Smooth muscle cell (in vitro differentiated cells): ENCODE measurements at regions not wholly inside any gene's neighbourhood (a gene's known extent, or its start where the extent isn't known, plus 50 kb on each side); places are given as distances from the start of the nearest gene placed in this dataset.

Source experiments
- DNase-seq: peaks from one replicate; lab custom pipeline; 2025; ENCODE audit not compliant: unreplicated experiment; lab: John Stamatoyannopoulos, UW
- H2AFZ ChIP-seq: fragments of 200-600 bp; sonication (generic); 2 replicates; pipeline ENCODE4 v1.6.0; 2016; ENCODE audit warnings: antibody characterized with exemption, low read depth, mild to moderate bottlenecking
- H3F3A ChIP-seq: fragments of 200-600 bp; sonication (generic); 2 replicates; pipeline ENCODE4 v1.6.0; 2017; ENCODE audit warnings: antibody characterized with exemption, low read depth
- H3K27ac ChIP-seq: fragments of 200-600 bp; sonication (generic); 2 replicates; pipeline ENCODE4 v1.5.1; 2016; ENCODE audit warnings: low read depth, mild to moderate bottlenecking
- H3K27me3 ChIP-seq: fragments of 200-600 bp; sonication (generic); 2 replicates; pipeline ENCODE4 v1.6.1; 2016; ENCODE audit warnings: low read depth, mild to moderate bottlenecking
- H3K36me3 ChIP-seq: fragments of 200-600 bp; sonication (generic); 2 replicates; pipeline ENCODE4 v1.5.1; 2016; ENCODE audit warnings: low read depth
- H3K4me1 ChIP-seq: fragments of 200-600 bp; sonication (generic); 2 replicates; pipeline ENCODE4 v1.5.1; 2016; ENCODE audit warnings: low read depth
- H3K4me2 ChIP-seq: fragments of 200-600 bp; sonication (generic); 2 replicates; pipeline ENCODE4 v1.6.0; 2016; ENCODE audit warnings: mild to moderate bottlenecking
- H3K4me3 ChIP-seq: fragments of 200-600 bp; sonication (generic); 2 replicates; pipeline ENCODE4 v1.5.1; 2016; ENCODE audit warnings: mild to moderate bottlenecking
- H3K79me2 ChIP-seq: fragments of 200-600 bp; sonication (generic); 2 replicates; pipeline ENCODE4 v1.6.0; 2016; ENCODE audit warnings: low read depth, mild to moderate bottlenecking
- H3K9ac ChIP-seq: fragments of 200-600 bp; sonication (generic); 2 replicates; pipeline ENCODE4 v1.6.0; 2016; ENCODE audit warnings: low read depth
- H3K9me3 ChIP-seq: fragments of 200-600 bp; sonication (generic); replicated peaks from 2 replicates; pipeline ENCODE4 v1.5.1; 2016; ENCODE audit warnings: low read depth
- H4K20me1 ChIP-seq: fragments of 200-600 bp; sonication (generic); 2 replicates; pipeline ENCODE4 v1.6.0; 2016; ENCODE audit warnings: low read depth
- CTCF ChIP-seq: fragments of 200-600 bp; sonication (generic); IDR thresholded peaks from 2 replicates; pipeline ENCODE4 v1.5.1; 2017; ENCODE audit warnings: borderline replicate concordance, mild to moderate bottlenecking, antibody characterized with exemption; ENCODE audit not compliant: insufficient read depth, poor library complexity, severe bottlenecking
- WGBS: methylation state at CpG from one replicate; pipeline ENCODE4 v1.1.7; 2016; ENCODE audit warnings: low lambda C conversion rate; 5-methylcytosine and 5-hydroxymethylcytosine counted together

GRCh38 chr10:21399392-21400035 is 126.0 kb downstream of the SKIDA1 start:
- H3K9me3 ChIP-seq = no peaks in the 10 kb centered on the region
- no peak overlapping the region for H2AFZ ChIP-seq
- no peaks in the 10 kb centered on the region for H4K20me1 ChIP-seq
- no peaks in the 10 kb centered on the region for H3K36me3 ChIP-seq
- no peaks in the 10 kb centered on the region for H3K27me3 ChIP-seq
- peak overlapping the region; percentile 69 for H3K9ac ChIP-seq
- H3F3A ChIP-seq = peaks cover 5% of the 10 kb centered on the region
- H3K79me2 ChIP-seq = no peaks in the 10 kb centered on the region
- peak overlapping the region; percentile 36 for H3K4me2 ChIP-seq
- 46% methylated on average over 6 of the region's 6 CpGs for WGBS
- H3K4me1 ChIP-seq = peaks cover 18% of the 10 kb centered on the region
- no peak for DNase-seq
- no peak overlapping the region for H3K4me3 ChIP-seq
- H3K27ac ChIP-seq = peak overlapping the region; percentile 91
- no peak for TF ChIP-seq CTCF

- WGBS = 59% methylated on average over 2 of the region's 2 CpGs
- H3K9ac ChIP-seq = peak overlapping the region; percentile 69
- no peak for TF ChIP-seq CTCF
- peak overlapping the region; percentile 91 for H3K27ac ChIP-seq
- no peaks in the 10 kb centered on the region for H3K36me3 ChIP-seq
- peak overlapping the region; percentile 36 for H3K4me2 ChIP-seq
- peaks cover 18% of the 10 kb centered on the region for H3K4me1 ChIP-seq
- H3F3A ChIP-seq = peaks cover 5% of the 10 kb centered on the region
- H2AFZ ChIP-seq = no peak overlapping the region
- no peaks in the 10 kb centered on the region for H4K20me1 ChIP-seq
- H3K79me2 ChIP-seq = no peaks in the 10 kb centered on the region
- H3K27me3 ChIP-seq = no peaks in the 10 kb centered on the region
- H3K4me3 ChIP-seq = no peak overlapping the region
- H3K9me3 ChIP-seq = no peaks in the 10 kb centered on the region
- DNase-seq = no peak
Measured at GRCh38 chr10:21398563-21399231, 126.8 kb downstream of the SKIDA1 start.

GRCh38 chr10:21396889-21397288 is 128.6 kb downstream of the SKIDA1 start:
- Histone ChIP-seq H3K9me3 (no peaks in the 10 kb centered on the region), H3K4me2 (no peak overlapping the region), H3F3A (peaks cover 5% of the 10 kb centered on the region), H3K36me3 (no peaks in the 10 kb centered on the region), H3K27me3 (no peaks in the 10 kb centered on the region), H3K27ac (no peak overlapping the region), H3K4me1 (peaks cover 18% of the 10 kb centered on the region), H3K4me3 (no peak overlapping the region), H3K9ac (no peak overlapping the region), H2AFZ (no peak overlapping the region), H3K79me2 (no peaks in the 10 kb centered on the region), H4K20me1 (no peaks in the 10 kb centered on the region)
- 63% methylated on average over 1 of the region's 1 CpG for WGBS
- TF ChIP-seq CTCF = no peak
- DNase-seq = no peak
